ENCODE measurements at regions not wholly inside any gene's neighbourhood (a gene's known extent, or its start where the extent isn't known, plus 50 kb on each side); places are given as distances from the start of the nearest gene placed in this dataset.

GRCh38 chr14:38330275-38330674 lies 74.4 kb upstream of the CLEC14A start:
- FAIRE-seq (no peak), ATAC-seq (no peak), DNase-seq (ENCODE audit: extremely low read depth in 1 of 4, low spot score in 3 of 4) (no peak)
- no peaks in the 10 kb centered on the region for H3K4me1 ChIP-seq (replicated peaks in 1 of 2; ENCODE audit: control insufficient read depth in 2 of 2, insufficient read depth in 2 of 2, low read length in 2 of 2)
- 7% methylated on average over 2 of the region's 2 CpGs for WGBS (ENCODE audit: insufficient coverage, low coverage, missing lambda C conversion rate)
- no peak overlapping the region for H3K27ac ChIP-seq (ENCODE audit: extremely low read depth, low read depth, low read length)
- no peak overlapping the region for H2AFZ ChIP-seq (ENCODE audit: low read depth, low read length)
- no peaks in the 10 kb centered on the region for H4K20me1 ChIP-seq (replicated peaks; ENCODE audit: control insufficient read depth, insufficient read depth, low read length)
- ChIA-PET CTCF (ENCODE audit: low intra/inter-chr PET ratio) (no interaction called here), POLR2A (no interaction called here)
- no TSS peak for BruUV-seq (replicated peaks)
- H3K9me1 ChIP-seq (ENCODE audit: control insufficient read depth, insufficient read depth, low read length): no peaks in the 10 kb centered on the region
- H3K4me2 ChIP-seq (ENCODE audit: insufficient read depth, low read length): no peak overlapping the region
- no peaks in the 10 kb centered on the region for H3K27me3 ChIP-seq (ENCODE audit: control insufficient read depth in 2 of 2, insufficient read depth in 2 of 2, low read length in 2 of 2)
- no peak overlapping the region for H3K4me3 ChIP-seq
- H3K9ac ChIP-seq (ENCODE audit: insufficient read depth in 1 of 2, low read depth in 2 of 2, low read length in 2 of 2): no peak overlapping the region
- H3K9me3 ChIP-seq (replicated peaks; ENCODE audit: control insufficient read depth, insufficient read depth, low read depth, low read length): no peaks in the 10 kb centered on the region
- H3K36me3 ChIP-seq (ENCODE audit: control insufficient read depth, insufficient read depth, low read length): no peaks in the 10 kb centered on the region
- H3K79me2 ChIP-seq (ENCODE audit: control insufficient read depth, insufficient read depth, low read length): no peaks in the 10 kb centered on the region
- intact Hi-C loops (cut with micrococcal nuclease): no loop called here
- in situ Hi-C loops (cut with MboI): no loop called here
- TF ChIP-seq ZEB2 (IDR thresholded peaks at IDR 0.05) (no peak), CHD4 (IDR thresholded peaks at IDR 0.05; ENCODE audit: insufficient read depth, insufficient replicate concordance, low read depth, low read length, poor library complexity, severe bottlenecking) (no peak), NR3C1 (CRISPR knock-in tag; IDR thresholded peaks at IDR 0.05) (no peak), ZSCAN32 (CRISPR knock-in tag; IDR thresholded peaks at IDR 0.05) (no peak), DMBX1 (CRISPR knock-in tag; IDR thresholded peaks at IDR 0.05; ENCODE audit: borderline replicate concordance) (no peak), TCF7L2 (IDR thresholded peaks at IDR 0.05; ENCODE audit: low read depth, low read length) (no peak), SRSF3 (IDR thresholded peaks at IDR 0.05; ENCODE audit: insufficient read depth, low read length) (no peak), TFAP4 (CRISPR knock-in tag; IDR thresholded peaks at IDR 0.05; ENCODE audit: borderline replicate concordance) (no peak), ZNF282 (CRISPR knock-in tag; IDR thresholded peaks at IDR 0.05) (no peak), ZBTB40 (IDR thresholded peaks at IDR 0.05) (no peak), ZBTB40 (CRISPR knock-in tag; IDR thresholded peaks at IDR 0.05) (no peak), ZNF699 (CRISPR knock-in tag; IDR thresholded peaks at IDR 0.05; ENCODE audit: insufficient replicate concordance) (no peak)
